Hepatocyte (in vitro differentiated cells): ENCODE measurements at regions not wholly inside any gene's neighbourhood (a gene's known extent, or its start where the extent isn't known, plus 50 kb on each side); places are given as distances from the start of the nearest gene placed in this dataset.

Source experiments
- DNase-seq: peaks from one replicate; pipeline ENCODE4 v3.0.0-alpha.2; 2016; ENCODE audit warnings: low spot score
- H2AFZ ChIP-seq: fragments of 200-600 bp; sonication (generic); 2 replicates; pipeline ENCODE4 v1.6.0; 2016; ENCODE audit warnings: antibody characterized with exemption, mild to moderate bottlenecking
- H3K27ac ChIP-seq: fragments of 200-600 bp; sonication (generic); 2 replicates; pipeline ENCODE4 v1.5.1; 2016; ENCODE audit warnings: mild to moderate bottlenecking
- H3K27me3 ChIP-seq: fragments of 200-600 bp; sonication (generic); 2 replicates; pipeline ENCODE4 v1.6.1; 2016
- H3K36me3 ChIP-seq: fragments of 200-600 bp; sonication (generic); replicated peaks from 2 replicates; pipeline ENCODE4 v1.5.1; 2016; ENCODE audit warnings: low read depth; ENCODE audit not compliant: insufficient read depth
- H3K4me1 ChIP-seq: fragments of 200-600 bp; sonication (generic); 2 replicates; pipeline ENCODE4 v1.5.1; 2016; ENCODE audit warnings: mild to moderate bottlenecking, moderate library complexity; ENCODE audit not compliant: insufficient read depth
- H3K4me2 ChIP-seq: fragments of 200-600 bp; sonication (generic); 2 replicates; pipeline ENCODE4 v1.6.0; 2016
- H3K4me3 ChIP-seq: fragments of 200-600 bp; sonication (generic); 2 replicates; pipeline ENCODE4 v1.5.1; 2016; ENCODE audit warnings: mild to moderate bottlenecking
- H3K79me2 ChIP-seq: fragments of 200-600 bp; sonication (generic); 2 replicates; pipeline ENCODE4 v1.6.0; 2017; ENCODE audit warnings: mild to moderate bottlenecking
- H3K9me2 ChIP-seq: fragments of 200-600 bp; sonication (generic); replicated peaks from 2 replicates; pipeline ENCODE4 v1.6.0; 2017; ENCODE audit warnings: mild to moderate bottlenecking; ENCODE audit not compliant: insufficient read depth
- H3K9me3 ChIP-seq: fragments of 200-600 bp; sonication (generic); 2 replicates; pipeline ENCODE4 v1.5.1; 2016; ENCODE audit warnings: low read depth, mild to moderate bottlenecking
- H4K20me1 ChIP-seq: fragments of 200-600 bp; sonication (generic); 2 replicates; pipeline ENCODE4 v1.6.0; 2016; ENCODE audit warnings: mild to moderate bottlenecking; ENCODE audit not compliant: insufficient read depth, poor library complexity, severe bottlenecking
- CTCF ChIP-seq: fragments of 200-600 bp; sonication (generic); IDR thresholded peaks from 2 replicates; pipeline ENCODE4 v1.5.1; 2016; ENCODE audit warnings: antibody characterized with exemption, mild to moderate bottlenecking; ENCODE audit not compliant: poor library complexity
- EZH2 ChIP-seq: fragments of 200-600 bp; sonication (generic); IDR thresholded peaks from 2 replicates; pipeline ENCODE4 v1.6.1; 2016; ENCODE audit warnings: antibody characterized with exemption, mild to moderate bottlenecking, borderline replicate concordance
- EZH2phosphoT487 ChIP-seq: fragments of 200-600 bp; sonication (generic); IDR thresholded peaks from one replicate; pipeline ENCODE4 v1.6.1; 2018; ENCODE audit warnings: antibody characterized with exemption, mild to moderate bottlenecking, low read depth, moderate library complexity; ENCODE audit not compliant: unreplicated experiment, severe bottlenecking
- WGBS: methylation state at CpG from one replicate; pipeline ENCODE4 v1.1.6; 2016; ENCODE audit warnings: low lambda C conversion rate; ENCODE audit errors: missing lambda C conversion rate; 5-methylcytosine and 5-hydroxymethylcytosine counted together

DNA sequence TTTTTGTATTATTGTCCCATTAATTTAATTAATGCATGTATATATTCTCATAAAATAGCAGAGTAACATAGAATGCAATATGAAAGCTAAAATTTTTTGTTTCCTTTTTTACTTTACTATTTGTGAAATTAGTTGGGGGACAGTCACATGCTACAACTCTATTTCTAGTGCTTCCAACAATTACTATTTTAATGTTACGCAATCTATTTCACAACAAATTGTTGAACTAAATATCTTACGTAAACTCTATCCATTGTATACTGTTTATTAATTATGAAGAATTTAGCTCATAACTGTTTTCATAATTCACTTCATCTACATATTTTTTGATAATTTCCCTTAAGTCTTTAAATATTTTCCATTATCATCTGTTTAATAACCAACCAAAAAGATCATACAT is 1685.4 kb upstream of the CDH6 start:
- no peak overlapping the region for H3K4me2 ChIP-seq
- no peak overlapping the region for H3K27ac ChIP-seq
- no peak overlapping the region for H2AFZ ChIP-seq
- no peaks in the 10 kb centered on the region for H3K27me3 ChIP-seq
- no peaks in the 10 kb centered on the region for H3K9me2 ChIP-seq
- no peak for TF ChIP-seq CTCF
- TF ChIP-seq EZH2, result no peak
- TF ChIP-seq EZH2phosphoT487, result no peak
- DNase-seq, result no peak
- H3K4me3 ChIP-seq, result no peak overlapping the region
- WGBS, result 99% methylated on average over 2 of the region's 2 CpGs
- H3K4me1 ChIP-seq, result no peaks in the 10 kb centered on the region
- no peaks in the 10 kb centered on the region for H3K9me3 ChIP-seq
- no peaks in the 10 kb centered on the region for H3K79me2 ChIP-seq
- no peaks in the 10 kb centered on the region for H4K20me1 ChIP-seq
- H3K36me3 ChIP-seq, result no peaks in the 10 kb centered on the region

GRCh38 chr5:29504411-29504810 is 1689.1 kb upstream of the CDH6 start:
- no peaks in the 10 kb centered on the region for H3K9me2 ChIP-seq
- H3K79me2 ChIP-seq, result no peaks in the 10 kb centered on the region
- no peak overlapping the region for H2AFZ ChIP-seq
- WGBS, result 91% methylated on average over 1 of the region's 1 CpG
- no peak overlapping the region for H3K4me2 ChIP-seq
- no peaks in the 10 kb centered on the region for H3K4me1 ChIP-seq
- no peaks in the 10 kb centered on the region for H3K36me3 ChIP-seq
- DNase-seq, result no peak
- no peak overlapping the region for H3K4me3 ChIP-seq
- H3K9me3 ChIP-seq, result no peaks in the 10 kb centered on the region
- H3K27ac ChIP-seq, result no peak overlapping the region
- H3K27me3 ChIP-seq, result no peaks in the 10 kb centered on the region
- TF ChIP-seq EZH2phosphoT487, result no peak
- no peak for TF ChIP-seq CTCF
- TF ChIP-seq EZH2, result no peak
- no peaks in the 10 kb centered on the region for H4K20me1 ChIP-seq

GRCh38 chr5:29498860-29499259 is 1694.6 kb upstream of the CDH6 start:
- Histone ChIP-seq H3K27me3 (no peaks in the 10 kb centered on the region), H4K20me1 (no peaks in the 10 kb centered on the region), H2AFZ (no peak overlapping the region), H3K27ac (no peak overlapping the region), H3K36me3 (no peaks in the 10 kb centered on the region), H3K9me3 (no peaks in the 10 kb centered on the region), H3K4me2 (no peak overlapping the region), H3K4me1 (no peaks in the 10 kb centered on the region), H3K79me2 (no peaks in the 10 kb centered on the region), H3K4me3 (no peak overlapping the region), H3K9me2 (no peaks in the 10 kb centered on the region)
- DNase-seq, result no peak
- no peak for TF ChIP-seq EZH2phosphoT487
- TF ChIP-seq CTCF, result no peak
- no peak for TF ChIP-seq EZH2
- 94% methylated on average over 4 of the region's 4 CpGs for WGBS

- no peak overlapping the region for H3K27ac ChIP-seq
- H3K36me3 ChIP-seq, result no peaks in the 10 kb centered on the region
- no peaks in the 10 kb centered on the region for H3K79me2 ChIP-seq
- TF ChIP-seq EZH2phosphoT487 (no peak), CTCF (no peak), EZH2 (no peak)
- no peaks in the 10 kb centered on the region for H3K9me2 ChIP-seq
- no peak overlapping the region for H2AFZ ChIP-seq
- H3K27me3 ChIP-seq, result no peaks in the 10 kb centered on the region
- DNase-seq, result no peak
- no peak overlapping the region for H3K4me3 ChIP-seq
- no peaks in the 10 kb centered on the region for H3K4me1 ChIP-seq
- no peaks in the 10 kb centered on the region for H3K9me3 ChIP-seq
- H4K20me1 ChIP-seq, result no peaks in the 10 kb centered on the region
- 89% methylated on average over 2 of the region's 2 CpGs for WGBS
- no peak overlapping the region for H3K4me2 ChIP-seq
Observed at GRCh38 chr5:29498412-29498811, 1695.1 kb upstream of the CDH6 start.
